OCI-LY3 (cell line): ENCODE measurements at regions not wholly inside any gene's neighbourhood (a gene's known extent, or its start where the extent isn't known, plus 50 kb on each side); places are given as distances from the start of the nearest gene placed in this dataset.

ENCODE experiments used
- CTCF ChIP-seq: fragments of 200-600, 300-600 bp; sonication (generic); IDR thresholded peaks from 2 replicates; pipeline ENCODE4 v1.5.1; 2014; ENCODE audit warnings: antibody characterized with exemption, low read length, low read depth
- EZH2phosphoT487 ChIP-seq: fragments of 200-600 bp; shearing (Covaris generic); IDR thresholded peaks from 2 replicates; pipeline ENCODE4 v1.6.1; 2018; ENCODE audit warnings: antibody characterized with exemption, mixed run types, low read depth

GRCh38 chr2:62287899-62288880 is 92.3 kb downstream of the B3GNT2 start:
- TF ChIP-seq CTCF: no peak
- no peak for TF ChIP-seq EZH2phosphoT487
